NOMO-1 (cell line): ENCODE measurements at regions not wholly inside any gene's neighbourhood (a gene's known extent, or its start where the extent isn't known, plus 50 kb on each side); places are given as distances from the start of the nearest gene placed in this dataset.

Source experiments
- DNase-seq, 2 experiments: peaks; one replicate each; lab custom pipeline; 2025; ENCODE audit not compliant: unreplicated experiment in 2 of 2; lab: John Stamatoyannopoulos, UW

DNA sequence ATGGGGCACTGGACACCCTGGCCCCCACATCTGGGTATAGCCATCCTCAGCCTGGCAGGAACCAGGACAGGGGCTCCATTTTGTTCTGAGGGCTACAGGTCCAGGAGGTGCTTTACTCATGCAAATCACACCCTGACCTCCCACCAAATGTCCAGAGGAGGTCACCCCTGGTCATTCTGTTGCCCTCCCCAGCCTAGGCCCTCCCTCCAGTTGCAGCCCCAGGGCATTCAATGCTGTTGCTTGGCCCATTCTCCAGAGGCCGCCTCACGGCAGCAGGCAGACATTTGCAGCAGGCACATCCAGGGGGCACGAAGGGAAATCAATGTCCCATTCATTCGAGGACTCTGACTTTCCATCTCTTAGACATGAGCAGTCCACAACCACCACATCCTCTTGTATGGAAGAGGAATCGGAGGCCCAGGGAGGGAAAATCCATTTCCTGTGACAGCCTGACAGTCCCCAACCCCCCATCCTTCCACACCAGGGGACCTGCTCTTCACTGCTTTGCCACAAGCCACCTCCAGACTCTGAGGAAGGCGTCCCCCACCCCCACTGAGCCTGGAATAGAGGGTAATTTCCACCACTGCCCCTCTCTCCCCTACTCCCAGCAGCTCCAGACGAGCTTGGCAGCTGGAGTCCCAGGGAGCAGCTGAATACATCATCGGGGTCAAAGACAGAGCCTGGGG, 76.2 kb upstream of the UNC5B start:
- DNase-seq = no peak

DNA sequence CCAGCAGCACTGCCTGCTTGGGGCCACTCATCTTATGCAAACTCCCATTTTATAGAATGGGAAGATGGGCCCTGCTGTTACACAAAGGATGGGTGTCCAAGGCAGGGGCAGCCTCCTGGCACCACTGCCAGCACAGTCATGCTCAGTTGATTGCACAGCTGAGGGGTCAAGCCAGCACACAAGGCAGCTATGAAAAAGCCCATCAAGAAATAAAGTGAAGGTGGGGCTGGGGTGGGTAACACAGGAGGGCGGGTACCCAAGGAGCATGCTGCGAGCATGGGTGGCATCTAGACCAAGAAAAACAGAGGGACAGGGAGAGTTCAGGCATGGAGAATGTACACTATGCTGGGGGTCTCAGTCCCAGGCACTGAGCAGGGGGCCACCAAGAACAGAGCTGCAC, 74.7 kb upstream of the UNC5B start:
- DNase-seq = no peak

DNA sequence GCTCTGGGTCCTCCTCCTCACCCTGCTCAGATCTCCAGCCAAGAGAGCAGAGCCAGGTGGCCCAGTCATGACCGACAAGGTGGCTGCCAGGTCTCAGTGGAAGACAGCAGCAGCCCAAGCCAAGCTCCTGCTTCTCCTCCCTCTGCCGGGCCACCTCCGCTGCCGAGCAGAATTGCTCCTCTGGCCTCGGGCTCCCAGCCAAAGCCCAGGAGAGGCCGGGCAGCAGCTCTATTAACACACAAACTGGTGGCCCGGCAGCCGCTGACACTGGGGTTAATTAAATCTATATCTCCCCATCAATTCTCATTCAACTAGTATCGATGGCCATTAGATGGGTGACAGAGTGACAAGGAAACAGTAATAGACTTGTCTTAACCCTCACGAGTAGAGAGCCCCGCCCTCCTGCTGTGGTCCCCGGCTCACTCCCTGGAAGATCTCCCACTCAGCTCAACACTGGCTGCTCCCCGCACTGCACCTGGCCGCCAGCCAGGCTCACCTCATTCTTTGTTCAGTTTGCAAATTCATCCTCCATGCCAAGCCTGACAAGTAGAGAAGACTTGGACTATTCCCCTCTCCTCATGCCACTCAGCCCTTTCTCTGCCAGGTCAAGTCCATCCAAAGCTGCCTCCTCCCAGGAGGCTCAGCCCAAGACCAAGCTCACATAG, 74.1 kb upstream of the UNC5B start:
- no peak for DNase-seq

DNA sequence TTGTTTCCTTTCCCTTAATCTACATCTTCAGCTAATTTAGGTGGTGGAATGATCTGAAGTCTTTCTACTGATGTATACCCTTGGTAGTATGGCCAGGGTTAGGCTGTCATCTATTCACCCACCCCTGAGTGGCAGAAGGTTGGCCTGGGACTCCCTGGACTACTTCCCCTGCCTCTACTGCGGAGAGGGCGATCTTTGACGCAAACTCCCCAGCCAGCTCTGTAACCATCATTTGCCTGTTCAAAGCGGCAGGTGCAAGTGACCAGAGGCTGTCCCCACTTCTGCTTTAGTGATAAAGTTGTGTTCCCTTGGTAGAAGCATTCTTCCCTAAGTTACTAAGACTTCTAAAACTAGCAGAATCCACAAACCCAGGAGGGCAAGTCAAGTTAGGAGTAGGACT, 70.8 kb upstream of the UNC5B start:
- DNase-seq = no peak

DNA sequence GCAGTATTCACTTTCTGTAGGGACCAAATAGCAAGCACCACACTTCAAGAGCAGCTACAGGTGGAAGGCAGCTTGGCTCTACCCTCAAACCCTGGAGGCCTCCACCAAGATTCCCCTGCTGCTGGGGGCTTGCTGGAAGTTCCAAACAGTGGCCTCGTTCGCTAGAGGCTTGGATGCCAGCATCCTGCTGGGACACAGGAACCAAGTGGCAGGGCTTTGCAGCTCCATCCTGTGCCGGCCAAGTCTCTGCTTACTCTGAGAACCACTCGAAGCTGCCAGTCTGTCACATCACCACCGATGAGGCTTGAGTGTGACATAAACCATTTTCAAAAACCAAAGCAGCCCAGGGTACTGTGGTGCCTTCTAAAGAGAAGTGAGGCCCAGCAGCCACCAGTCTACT, 69.2 kb upstream of the UNC5B start:
- DNase-seq = no peak

DNA sequence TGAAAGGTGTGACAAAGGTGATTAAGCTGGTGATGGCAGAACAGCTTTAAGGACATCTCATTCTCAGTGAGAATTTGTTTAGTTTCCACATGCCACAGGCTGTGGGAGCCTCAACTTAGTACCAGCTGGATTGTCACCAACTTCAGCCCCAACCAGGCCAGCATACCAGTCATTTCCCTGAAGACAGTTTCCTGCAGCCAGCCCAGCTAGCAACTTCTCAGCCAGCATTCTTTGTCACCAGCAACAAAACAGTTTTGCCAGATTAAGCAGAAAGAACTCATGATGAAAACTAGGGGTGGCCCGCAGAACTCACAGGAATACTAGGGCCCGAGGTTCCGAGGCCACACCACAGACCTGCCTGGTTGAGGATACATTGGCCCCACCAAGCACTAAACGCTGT, 68.8 kb upstream of the UNC5B start:
- no peak for DNase-seq

GRCh38 chr10:71144824-71145223, 67.5 kb upstream of the UNC5B start:
- DNase-seq = no peak

DNA sequence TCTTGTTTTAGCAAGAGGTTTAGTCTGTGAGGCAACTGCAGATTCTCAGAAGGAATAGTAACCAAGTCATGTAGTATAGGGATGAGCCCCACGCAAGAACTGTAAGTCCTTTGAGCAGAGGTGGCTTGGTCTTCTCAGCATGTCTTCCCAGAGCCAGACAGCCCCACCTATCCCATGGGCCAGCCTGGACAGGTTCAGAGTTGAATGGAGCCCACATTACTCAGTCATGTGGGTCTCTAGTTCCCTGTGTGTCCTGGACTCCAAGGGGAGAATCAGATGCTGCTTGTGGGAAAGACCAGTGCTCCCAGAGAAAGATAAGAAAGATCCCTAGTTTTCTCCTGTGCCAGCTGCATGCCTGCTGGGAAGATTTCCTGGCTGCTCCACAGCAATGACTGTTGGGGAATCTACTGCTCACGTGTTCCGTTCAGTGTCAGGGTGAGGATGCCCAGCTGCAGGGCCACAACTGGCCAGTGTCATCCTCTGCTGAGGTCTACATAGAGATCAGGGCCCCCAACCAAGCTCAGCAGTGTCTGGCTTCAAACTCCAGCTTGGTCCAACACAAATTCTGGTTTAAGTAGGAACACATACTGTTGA, 66.9 kb upstream of the UNC5B start:
- no peak for DNase-seq

- no peak for DNase-seq
These were observed 61.6 kb upstream of the UNC5B start for GRCh38 chr10:71150796-71151195.

DNA sequence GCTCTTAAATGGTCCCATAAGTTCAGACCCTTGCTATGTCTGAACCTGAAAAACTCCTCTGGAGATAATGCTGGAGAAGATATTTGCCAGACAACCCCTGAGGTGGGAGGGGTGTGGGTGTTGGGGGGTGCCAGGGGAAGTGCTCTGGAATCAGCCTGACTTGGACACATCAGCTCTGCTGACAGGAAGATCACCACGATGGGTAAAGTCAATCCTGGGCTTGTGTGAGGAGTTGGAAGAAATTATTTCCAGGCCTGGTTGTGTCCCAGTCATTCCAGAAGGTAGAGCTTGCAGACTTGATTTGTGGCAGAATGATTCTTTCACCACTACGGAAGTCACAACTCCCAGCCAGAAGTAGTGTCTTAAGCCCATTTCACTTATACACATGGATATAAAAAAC, 60.3 kb upstream of the UNC5B start:
- DNase-seq = no peak

GRCh38 chr10:71156436-71156835, 55.9 kb upstream of the UNC5B start:
- no peak for DNase-seq

GRCh38 chr10:71157435-71157834, 54.9 kb upstream of the UNC5B start:
- DNase-seq = no peak

DNA sequence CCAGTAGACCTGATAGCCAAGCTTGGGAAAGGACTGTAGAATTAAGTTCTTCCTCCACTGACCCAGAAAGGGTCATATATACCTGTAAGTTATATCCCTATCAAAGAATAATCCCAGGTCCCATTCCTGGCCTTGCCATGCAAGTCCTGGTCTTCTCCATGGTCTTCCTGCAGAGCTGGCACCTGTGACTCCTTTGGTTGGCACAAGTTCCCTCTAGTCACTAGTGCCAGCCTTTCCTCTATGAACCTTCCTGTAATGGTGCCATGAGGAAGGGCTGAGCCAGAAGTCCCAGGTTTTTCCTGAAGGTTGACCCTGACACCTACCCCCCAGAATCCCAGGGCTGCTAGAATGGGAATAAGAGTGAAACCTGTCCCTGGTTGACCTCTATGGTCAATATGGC, 54.1 kb upstream of the UNC5B start:
- no peak for DNase-seq

DNA sequence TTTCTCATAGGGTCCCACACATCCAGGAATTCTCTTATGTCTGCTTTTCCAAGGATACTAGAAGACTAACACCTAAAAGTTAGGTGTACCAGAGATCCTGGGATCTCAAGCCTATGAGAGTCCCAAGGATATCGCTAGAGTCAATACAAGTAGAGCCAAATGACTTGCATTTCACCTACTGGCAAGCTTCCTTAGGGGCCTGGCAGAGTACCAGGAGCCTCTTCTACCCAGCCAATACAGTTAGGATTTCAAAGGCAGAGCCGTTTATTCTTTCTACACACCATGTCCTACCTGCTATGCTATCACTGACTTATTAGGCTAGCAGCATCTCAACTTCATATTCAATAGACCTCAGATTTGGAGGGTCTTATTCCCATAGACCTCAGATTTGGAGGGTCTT, 53.5 kb upstream of the UNC5B start:
- no peak for DNase-seq

DNA sequence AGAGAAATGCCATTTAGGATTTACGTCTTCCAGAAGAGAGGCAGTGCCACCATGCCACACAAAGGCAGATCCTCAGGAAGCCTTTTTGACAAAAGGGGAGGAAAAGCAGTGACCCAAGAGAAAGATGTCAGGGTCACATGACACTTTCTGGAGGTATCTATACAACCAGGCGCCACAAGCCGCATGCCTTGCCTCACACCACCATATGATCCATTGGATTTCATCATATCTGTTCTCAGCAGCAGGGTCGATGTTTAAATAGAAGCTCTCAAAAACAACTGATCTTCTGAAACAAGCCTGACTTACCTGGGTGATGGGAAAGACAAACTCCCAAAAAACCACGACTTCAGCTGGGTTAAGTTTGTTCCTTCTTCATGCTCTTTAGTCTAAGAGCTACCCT, 52.5 kb upstream of the UNC5B start:
- no peak for DNase-seq

GRCh38 chr10:71161425-71161824, 50.9 kb upstream of the UNC5B start:
- peak; percentile 21 to 46 for DNase-seq
